ENCODE measurements at regions not wholly inside any gene's neighbourhood (a gene's known extent, or its start where the extent isn't known, plus 50 kb on each side); places are given as distances from the start of the nearest gene placed in this dataset.

DNA sequence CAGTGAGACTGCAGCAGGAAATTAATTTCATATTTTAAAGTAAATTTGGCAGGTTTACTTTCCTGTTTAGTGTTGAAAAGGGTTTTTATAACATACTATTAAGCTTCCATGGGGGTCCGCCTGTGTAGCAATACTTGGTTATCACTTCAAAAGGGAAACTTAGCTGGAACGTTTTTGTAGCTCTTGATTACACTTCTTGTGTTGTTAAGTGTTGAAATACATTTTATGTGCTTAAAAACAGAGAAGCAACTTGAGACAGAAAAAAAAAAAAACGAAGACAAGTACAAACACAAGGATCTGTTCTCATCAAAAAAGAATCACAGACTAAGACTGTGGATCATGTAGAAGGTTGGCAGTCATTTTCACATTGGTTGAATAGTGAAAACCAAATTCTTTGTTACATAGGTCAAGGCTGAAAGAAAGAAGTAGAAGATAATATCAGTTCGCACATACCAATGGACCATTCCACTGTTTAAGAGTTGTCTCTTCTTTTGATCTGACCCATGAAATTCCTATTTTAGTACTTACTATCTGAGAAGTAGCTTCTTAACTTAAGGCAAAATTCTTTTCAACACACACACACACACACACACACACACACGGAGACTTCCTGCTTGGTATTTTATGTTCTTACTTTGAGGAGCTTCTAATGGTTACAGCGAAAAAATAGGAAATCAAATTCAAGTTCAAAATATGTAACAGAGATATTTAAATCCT, 113.9 kb upstream of the SLC35B3 start:
- TF ChIP-seq, protein P1, sequence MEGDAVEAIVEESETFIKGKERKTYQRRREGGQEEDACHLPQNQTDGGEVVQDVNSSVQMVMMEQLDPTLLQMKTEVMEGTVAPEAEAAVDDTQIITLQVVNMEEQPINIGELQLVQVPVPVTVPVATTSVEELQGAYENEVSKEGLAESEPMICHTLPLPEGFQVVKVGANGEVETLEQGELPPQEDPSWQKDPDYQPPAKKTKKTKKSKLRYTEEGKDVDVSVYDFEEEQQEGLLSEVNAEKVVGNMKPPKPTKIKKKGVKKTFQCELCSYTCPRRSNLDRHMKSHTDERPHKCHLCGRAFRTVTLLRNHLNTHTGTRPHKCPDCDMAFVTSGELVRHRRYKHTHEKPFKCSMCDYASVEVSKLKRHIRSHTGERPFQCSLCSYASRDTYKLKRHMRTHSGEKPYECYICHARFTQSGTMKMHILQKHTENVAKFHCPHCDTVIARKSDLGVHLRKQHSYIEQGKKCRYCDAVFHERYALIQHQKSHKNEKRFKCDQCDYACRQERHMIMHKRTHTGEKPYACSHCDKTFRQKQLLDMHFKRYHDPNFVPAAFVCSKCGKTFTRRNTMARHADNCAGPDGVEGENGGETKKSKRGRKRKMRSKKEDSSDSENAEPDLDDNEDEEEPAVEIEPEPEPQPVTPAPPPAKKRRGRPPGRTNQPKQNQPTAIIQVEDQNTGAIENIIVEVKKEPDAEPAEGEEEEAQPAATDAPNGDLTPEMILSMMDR (IDR thresholded peaks at IDR 0.05 in 4 of 5, conservative IDR thresholded peaks at IDR 0.05 in 1 of 5), result no peak
- TF ChIP-seq POLR2A (IDR thresholded peaks at IDR 0.05), result no peak

Data from gastrocnemius medialis (tissue), 4 donors.